ENCODE measurements at regions not wholly inside any gene's neighbourhood (a gene's known extent, or its start where the extent isn't known, plus 50 kb on each side); places are given as distances from the start of the nearest gene placed in this dataset.

DNA sequence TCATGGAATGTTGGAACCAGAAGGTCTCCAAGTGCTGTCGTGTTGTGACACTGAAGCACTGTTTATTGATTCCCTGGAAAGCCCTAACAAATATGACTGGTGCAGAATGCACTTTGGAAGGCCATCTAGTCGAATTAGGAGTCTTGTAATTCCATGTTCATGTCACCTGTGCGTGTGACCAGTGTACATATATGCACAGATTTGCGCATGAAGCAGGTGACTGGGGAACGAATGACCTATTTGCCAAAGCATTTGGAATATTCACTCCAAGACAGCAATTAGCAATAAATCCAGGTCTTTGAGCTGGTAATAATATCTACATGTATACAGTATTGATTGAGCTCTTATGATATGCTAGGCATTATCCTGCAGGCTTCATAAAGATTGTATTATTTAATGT, 177.5 kb upstream of the PFN2 start:
- ChIA-PET POLR2A (ENCODE audit: low non-redundant PET) (no interaction called here), CTCF (no interaction called here)
- no peak for TF ChIP-seq EZH2 (IDR thresholded peaks at IDR 0.05; ENCODE audit: borderline replicate concordance, low read depth, low read length, poor library complexity, severe bottlenecking)
- TF ChIP-seq, protein P1, sequence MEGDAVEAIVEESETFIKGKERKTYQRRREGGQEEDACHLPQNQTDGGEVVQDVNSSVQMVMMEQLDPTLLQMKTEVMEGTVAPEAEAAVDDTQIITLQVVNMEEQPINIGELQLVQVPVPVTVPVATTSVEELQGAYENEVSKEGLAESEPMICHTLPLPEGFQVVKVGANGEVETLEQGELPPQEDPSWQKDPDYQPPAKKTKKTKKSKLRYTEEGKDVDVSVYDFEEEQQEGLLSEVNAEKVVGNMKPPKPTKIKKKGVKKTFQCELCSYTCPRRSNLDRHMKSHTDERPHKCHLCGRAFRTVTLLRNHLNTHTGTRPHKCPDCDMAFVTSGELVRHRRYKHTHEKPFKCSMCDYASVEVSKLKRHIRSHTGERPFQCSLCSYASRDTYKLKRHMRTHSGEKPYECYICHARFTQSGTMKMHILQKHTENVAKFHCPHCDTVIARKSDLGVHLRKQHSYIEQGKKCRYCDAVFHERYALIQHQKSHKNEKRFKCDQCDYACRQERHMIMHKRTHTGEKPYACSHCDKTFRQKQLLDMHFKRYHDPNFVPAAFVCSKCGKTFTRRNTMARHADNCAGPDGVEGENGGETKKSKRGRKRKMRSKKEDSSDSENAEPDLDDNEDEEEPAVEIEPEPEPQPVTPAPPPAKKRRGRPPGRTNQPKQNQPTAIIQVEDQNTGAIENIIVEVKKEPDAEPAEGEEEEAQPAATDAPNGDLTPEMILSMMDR (conservative IDR thresholded peaks at IDR 0.05; ENCODE audit: low read depth, low read length), result no peak
- no TSS peak for BruUV-seq (replicated peaks)
- H3K27me3 ChIP-seq (replicated peaks; ENCODE audit: insufficient read depth, low read depth, low read length, poor library complexity), result no peaks in the 10 kb centered on the region
- intact Hi-C loops (cut with micrococcal nuclease; ENCODE audit: unreplicated experiment), result no loop called here
- no peak overlapping the region for H3K4me3 ChIP-seq (ENCODE audit: low read depth, low read length, poor library complexity, severe bottlenecking)
- no peaks in the 10 kb centered on the region for H3K36me3 ChIP-seq (ENCODE audit: insufficient read depth, low read length, poor library complexity, severe bottlenecking)
- no peak overlapping the region for H3K27ac ChIP-seq (ENCODE audit: low read depth, low read length, poor library complexity, severe bottlenecking)
- DNase-seq (ENCODE audit: low spot score), result no peak
- H3K4me1 ChIP-seq (ENCODE audit: insufficient read depth, low read length, poor library complexity, severe bottlenecking), result no peaks in the 10 kb centered on the region
- no peaks in the 10 kb centered on the region for H3K9me3 ChIP-seq (ENCODE audit: low read depth, low read length, poor library complexity, severe bottlenecking)

DNA sequence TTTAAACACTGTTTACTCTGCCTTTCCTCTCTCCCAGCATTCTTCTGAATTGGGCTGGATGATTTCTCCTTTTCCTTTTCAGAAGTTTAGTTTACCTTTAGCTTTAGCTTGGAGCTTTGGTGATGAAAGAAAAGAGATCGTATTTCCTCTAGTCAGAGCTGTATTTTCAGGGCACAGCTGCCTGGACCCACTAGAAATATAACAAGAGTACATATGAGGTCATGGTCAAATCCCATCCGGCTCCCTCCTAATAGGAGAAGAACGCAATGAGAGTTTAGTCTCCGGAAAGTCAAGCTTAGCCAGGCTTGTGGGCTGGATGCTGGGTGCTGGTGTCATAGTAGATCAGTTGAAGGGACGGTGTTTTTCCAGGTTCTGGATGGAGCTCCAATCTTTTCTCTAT, 177.1 kb upstream of the PFN2 start:
- no TSS peak for BruUV-seq (replicated peaks)
- intact Hi-C loops (cut with micrococcal nuclease; ENCODE audit: unreplicated experiment), result no loop called here
- Histone ChIP-seq H3K4me3 (ENCODE audit: low read depth, low read length, poor library complexity, severe bottlenecking) (no peak overlapping the region), H3K27ac (ENCODE audit: low read depth, low read length, poor library complexity, severe bottlenecking) (no peak overlapping the region), H3K27me3 (replicated peaks; ENCODE audit: insufficient read depth, low read depth, low read length, poor library complexity) (no peaks in the 10 kb centered on the region), H3K4me1 (ENCODE audit: insufficient read depth, low read length, poor library complexity, severe bottlenecking) (no peaks in the 10 kb centered on the region), H3K36me3 (ENCODE audit: insufficient read depth, low read length, poor library complexity, severe bottlenecking) (no peaks in the 10 kb centered on the region), H3K9me3 (ENCODE audit: low read depth, low read length, poor library complexity, severe bottlenecking) (no peaks in the 10 kb centered on the region)
- ChIA-PET POLR2A (ENCODE audit: low non-redundant PET) (no interaction called here), CTCF (interaction anchor here (0.9 kb wide), 1 partner anchor 180 kb away, joined by 3 read pairs; no protein-coding TSS in a partner anchor)
- TF ChIP-seq, protein P1 (conservative IDR thresholded peaks at IDR 0.05; ENCODE audit: low read depth, low read length), result no peak
- no peak for TF ChIP-seq EZH2 (IDR thresholded peaks at IDR 0.05; ENCODE audit: borderline replicate concordance, low read depth, low read length, poor library complexity, severe bottlenecking)
- DNase-seq (ENCODE audit: low spot score), result no peak

DNA sequence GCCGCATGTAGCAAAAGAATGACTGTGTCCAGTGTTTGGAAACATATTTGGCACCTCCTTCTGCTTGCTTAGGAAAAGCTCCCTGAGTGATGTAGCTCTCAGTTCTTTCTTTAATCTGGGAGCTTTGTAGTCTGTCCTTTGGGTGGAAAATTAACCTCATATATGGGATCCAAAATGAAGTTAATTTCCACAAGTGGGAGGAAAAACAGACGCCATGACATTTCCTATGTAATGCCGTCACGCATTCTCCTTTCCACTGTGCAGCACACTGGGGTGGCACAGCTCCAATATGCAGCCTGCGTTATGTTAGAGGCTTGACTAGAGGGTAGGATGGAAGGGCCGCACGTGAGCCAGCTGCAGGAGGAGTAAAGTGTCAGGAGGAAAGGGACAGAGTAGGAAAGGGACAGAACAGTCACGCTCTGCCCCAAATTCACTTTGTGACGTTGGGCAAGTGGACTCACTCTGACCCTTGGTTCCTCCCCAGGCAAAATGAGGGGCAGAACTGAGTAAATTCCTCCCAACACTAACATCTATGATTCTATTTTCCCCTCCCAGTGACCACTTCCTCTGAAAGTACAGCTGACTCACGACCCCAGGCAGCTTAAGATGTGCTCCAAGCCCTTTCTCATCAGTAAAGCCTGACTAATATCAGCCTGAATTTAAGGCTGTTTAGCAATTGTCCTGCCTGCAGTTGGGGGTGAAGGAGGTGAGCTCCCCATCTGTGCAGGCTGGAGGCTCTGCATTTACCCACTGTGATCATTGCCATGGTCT, 176.5 kb upstream of the PFN2 start:
- Histone ChIP-seq H3K27me3 (replicated peaks; ENCODE audit: insufficient read depth, low read depth, low read length, poor library complexity) (no peaks in the 10 kb centered on the region), H3K4me1 (ENCODE audit: insufficient read depth, low read length, poor library complexity, severe bottlenecking) (no peaks in the 10 kb centered on the region), H3K9me3 (ENCODE audit: low read depth, low read length, poor library complexity, severe bottlenecking) (no peaks in the 10 kb centered on the region), H3K4me3 (ENCODE audit: low read depth, low read length, poor library complexity, severe bottlenecking) (no peak overlapping the region), H3K36me3 (ENCODE audit: insufficient read depth, low read length, poor library complexity, severe bottlenecking) (no peaks in the 10 kb centered on the region), H3K27ac (ENCODE audit: low read depth, low read length, poor library complexity, severe bottlenecking) (no peak overlapping the region)
- intact Hi-C loops (cut with micrococcal nuclease; ENCODE audit: unreplicated experiment), result no loop called here
- no peak for DNase-seq (ENCODE audit: low spot score)
- BruUV-seq (replicated peaks), result no TSS peak
- CTCF ChIA-PET, result interaction anchor here (0.9 kb wide), 1 partner anchor 180 kb away, joined by 3 read pairs; no protein-coding TSS in a partner anchor
- TF ChIP-seq EZH2 (IDR thresholded peaks at IDR 0.05; ENCODE audit: borderline replicate concordance, low read depth, low read length, poor library complexity, severe bottlenecking), result no peak
- TF ChIP-seq, protein P1 (conservative IDR thresholded peaks at IDR 0.05; ENCODE audit: low read depth, low read length), result no peak
- POLR2A ChIA-PET (ENCODE audit: low non-redundant PET), result no interaction called here
